ENCODE measurements at regions not wholly inside any gene's neighbourhood (a gene's known extent, or its start where the extent isn't known, plus 50 kb on each side); places are given as distances from the start of the nearest gene placed in this dataset.

DNA sequence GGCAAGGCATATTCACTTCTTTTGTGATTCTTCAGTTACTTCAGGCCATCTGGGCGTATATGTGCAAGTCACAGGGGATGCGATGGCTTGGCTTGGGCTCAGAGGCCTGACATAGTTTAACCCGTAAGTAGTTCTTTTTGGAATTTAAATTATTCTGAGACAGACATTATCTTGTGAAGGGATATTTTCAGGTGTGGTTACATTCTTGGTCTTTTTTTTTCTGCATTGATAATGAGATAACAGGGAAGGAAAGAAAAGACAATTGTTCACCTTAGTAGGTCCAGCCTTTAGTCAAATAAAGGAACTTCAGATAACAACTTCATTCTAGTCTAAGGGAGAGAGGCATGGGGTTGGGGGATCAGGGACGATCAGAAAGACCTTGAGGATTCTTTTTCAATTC lies 74.8 kb downstream of the TEX13C start:
- TF ChIP-seq, protein P1, sequence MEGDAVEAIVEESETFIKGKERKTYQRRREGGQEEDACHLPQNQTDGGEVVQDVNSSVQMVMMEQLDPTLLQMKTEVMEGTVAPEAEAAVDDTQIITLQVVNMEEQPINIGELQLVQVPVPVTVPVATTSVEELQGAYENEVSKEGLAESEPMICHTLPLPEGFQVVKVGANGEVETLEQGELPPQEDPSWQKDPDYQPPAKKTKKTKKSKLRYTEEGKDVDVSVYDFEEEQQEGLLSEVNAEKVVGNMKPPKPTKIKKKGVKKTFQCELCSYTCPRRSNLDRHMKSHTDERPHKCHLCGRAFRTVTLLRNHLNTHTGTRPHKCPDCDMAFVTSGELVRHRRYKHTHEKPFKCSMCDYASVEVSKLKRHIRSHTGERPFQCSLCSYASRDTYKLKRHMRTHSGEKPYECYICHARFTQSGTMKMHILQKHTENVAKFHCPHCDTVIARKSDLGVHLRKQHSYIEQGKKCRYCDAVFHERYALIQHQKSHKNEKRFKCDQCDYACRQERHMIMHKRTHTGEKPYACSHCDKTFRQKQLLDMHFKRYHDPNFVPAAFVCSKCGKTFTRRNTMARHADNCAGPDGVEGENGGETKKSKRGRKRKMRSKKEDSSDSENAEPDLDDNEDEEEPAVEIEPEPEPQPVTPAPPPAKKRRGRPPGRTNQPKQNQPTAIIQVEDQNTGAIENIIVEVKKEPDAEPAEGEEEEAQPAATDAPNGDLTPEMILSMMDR (conservative IDR thresholded peaks at IDR 0.05 in 1 of 2, IDR thresholded peaks at IDR 0.05 in 1 of 2; ENCODE audit: low read depth in 1 of 2, low read length in 2 of 2): no peak
- Histone ChIP-seq H4K20me1 (ENCODE audit: control insufficient read depth, extremely low read depth, insufficient read depth, low read length) (no peaks in the 10 kb centered on the region), H3K9me3 (ENCODE audit: control insufficient read depth, insufficient read depth, low read depth, low read length) (no peaks in the 10 kb centered on the region), H3K9ac (ENCODE audit: insufficient read depth, low read length) (no peak overlapping the region), H3K27ac (ENCODE audit: insufficient read depth, low read length) (no peak overlapping the region), H3K4me2 (ENCODE audit: extremely low read depth, insufficient read depth, low read length) (no peak overlapping the region), H2AFZ (ENCODE audit: low read length) (no peak overlapping the region), H3K27me3 (ENCODE audit: control insufficient read depth, insufficient read depth, low read length) (no peaks in the 10 kb centered on the region), H3K4me3 (replicated peaks in 1 of 4; ENCODE audit: control extremely low read depth in 1 of 4, insufficient read depth in 1 of 4, low read depth in 3 of 4, low read length in 4 of 4) (no peak overlapping the region), H3K79me2 (ENCODE audit: control insufficient read depth, insufficient read depth, low read length) (no peaks in the 10 kb centered on the region), H3K36me3 (ENCODE audit: control insufficient read depth, insufficient read depth, low read length) (no peaks in the 10 kb centered on the region), H3K4me1 (ENCODE audit: control insufficient read depth, extremely low read depth, insufficient read depth, low read length) (no peaks in the 10 kb centered on the region)
- no peak for DNase-seq (ENCODE audit: low read depth in 2 of 2)

DNA sequence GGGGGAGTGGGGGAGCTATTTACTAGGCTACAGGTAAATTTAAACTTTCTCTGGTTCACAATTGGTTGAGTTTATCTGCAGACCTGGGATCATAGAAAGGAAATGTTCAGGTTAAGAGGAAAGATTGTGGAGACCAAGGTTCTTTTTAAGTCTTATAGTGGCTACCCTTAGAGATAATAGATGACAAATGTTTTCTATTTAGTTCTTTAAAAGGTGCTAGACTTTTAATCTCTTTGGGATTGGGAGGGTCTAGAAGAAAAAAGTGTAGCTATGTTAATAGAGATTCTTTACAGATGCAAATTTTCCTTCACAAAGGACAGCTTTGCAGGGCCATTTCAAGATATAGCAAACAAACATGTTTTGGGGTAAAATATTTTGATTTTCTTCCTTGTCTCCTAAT lies 76.0 kb downstream of the TEX13C start:
- Histone ChIP-seq H3K9ac (ENCODE audit: insufficient read depth, low read length) (no peak overlapping the region), H4K20me1 (ENCODE audit: control insufficient read depth, extremely low read depth, insufficient read depth, low read length) (no peaks in the 10 kb centered on the region), H3K4me2 (ENCODE audit: extremely low read depth, insufficient read depth, low read length) (no peak overlapping the region), H3K36me3 (ENCODE audit: control insufficient read depth, insufficient read depth, low read length) (no peaks in the 10 kb centered on the region), H3K4me1 (ENCODE audit: control insufficient read depth, extremely low read depth, insufficient read depth, low read length) (no peaks in the 10 kb centered on the region), H3K9me3 (ENCODE audit: control insufficient read depth, insufficient read depth, low read depth, low read length) (no peaks in the 10 kb centered on the region), H3K27ac (ENCODE audit: insufficient read depth, low read length) (no peak overlapping the region), H3K79me2 (ENCODE audit: control insufficient read depth, insufficient read depth, low read length) (no peaks in the 10 kb centered on the region), H2AFZ (ENCODE audit: low read length) (no peak overlapping the region), H3K4me3 (replicated peaks in 1 of 4; ENCODE audit: control extremely low read depth in 1 of 4, insufficient read depth in 1 of 4, low read depth in 3 of 4, low read length in 4 of 4) (no peak overlapping the region), H3K27me3 (ENCODE audit: control insufficient read depth, insufficient read depth, low read length) (no peaks in the 10 kb centered on the region)
- DNase-seq (ENCODE audit: low read depth in 2 of 2): no peak
- no peak for TF ChIP-seq EZH2 (IDR thresholded peaks at IDR 0.05; ENCODE audit: low read length, missing control alignments)

GRCh38 chrX:125398959-125399440 lies 79.3 kb downstream of the TEX13C start:
- Histone ChIP-seq H3K9me3 (ENCODE audit: control insufficient read depth, insufficient read depth, low read depth, low read length) (no peaks in the 10 kb centered on the region), H3K4me3 (replicated peaks in 1 of 4; ENCODE audit: control extremely low read depth in 1 of 4, insufficient read depth in 1 of 4, low read depth in 3 of 4, low read length in 4 of 4) (no peak overlapping the region), H4K20me1 (ENCODE audit: control insufficient read depth, extremely low read depth, insufficient read depth, low read length) (no peaks in the 10 kb centered on the region), H3K36me3 (ENCODE audit: control insufficient read depth, insufficient read depth, low read length) (no peaks in the 10 kb centered on the region), H2AFZ (ENCODE audit: low read length) (no peak overlapping the region), H3K4me2 (ENCODE audit: extremely low read depth, insufficient read depth, low read length) (no peak overlapping the region), H3K79me2 (ENCODE audit: control insufficient read depth, insufficient read depth, low read length) (no peaks in the 10 kb centered on the region), H3K4me1 (ENCODE audit: control insufficient read depth, extremely low read depth, insufficient read depth, low read length) (no peaks in the 10 kb centered on the region), H3K27me3 (ENCODE audit: control insufficient read depth, insufficient read depth, low read length) (no peaks in the 10 kb centered on the region), H3K27ac (ENCODE audit: insufficient read depth, low read length) (no peak overlapping the region), H3K9ac (ENCODE audit: insufficient read depth, low read length) (no peak overlapping the region)
- DNase-seq (ENCODE audit: low read depth in 2 of 2): no peak
- TF ChIP-seq EZH2 (IDR thresholded peaks at IDR 0.05; ENCODE audit: low read length, missing control alignments): no peak
- TF ChIP-seq, protein P1 (conservative IDR thresholded peaks at IDR 0.05 in 1 of 2, IDR thresholded peaks at IDR 0.05 in 1 of 2; ENCODE audit: low read depth in 1 of 2, low read length in 2 of 2): no peak

All from fibroblast of lung (primary cell).